A549 (cell line): ENCODE measurements at regions not wholly inside any gene's neighbourhood (a gene's known extent, or its start where the extent isn't known, plus 50 kb on each side); places are given as distances from the start of the nearest gene placed in this dataset.

Source experiments
- BCL3 ChIP-seq: fragments of >200 bp; sonication (Bioruptor Twin); formaldehyde crosslinking; IDR thresholded peaks from 3 replicates; pipeline ENCODE4 v1.6.1; 2016
- CBX2 ChIP-seq: fragments of 200-600 bp; sonication (generic); IDR thresholded peaks from 2 replicates; pipeline ENCODE4 v1.6.1; 2016; ENCODE audit warnings: low read depth, mild to moderate bottlenecking, borderline replicate concordance
- CHD2 ChIP-seq: fragments of 150-350 bp; IDR thresholded peaks from 2 replicates; pipeline ENCODE4 v1.6.1; 2014; ENCODE audit warnings: low read length; ENCODE audit not compliant: partially characterized antibody
- CTCF ChIP-seq: fragments of >200 bp; sonication (Bioruptor Twin); formaldehyde crosslinking; IDR thresholded peaks from 3 replicates; pipeline ENCODE4 v1.5.1; 2016
- EP300 ChIP-seq, 2 experiments: fragments of >200 bp; sonication (Bioruptor Twin); formaldehyde crosslinking; IDR thresholded peaks; 2 replicates in 1 of 2; 3 replicates in 1 of 2; pipeline ENCODE4 v1.6.1; 2016 to 2017
- HOXA7 ChIP-seq: fragments of 250-450 bp; sonication (Bioruptor Pico); IDR thresholded peaks from 2 replicates; pipeline ENCODE4 v1.5.0; 2020; ENCODE audit warnings: mild to moderate bottlenecking, moderate library complexity
- JUNB ChIP-seq: fragments of >200 bp; sonication (Bioruptor Twin); formaldehyde crosslinking; IDR thresholded peaks from 2 replicates; pipeline ENCODE4 v1.6.1; 2016
- MAX ChIP-seq: IDR thresholded peaks from 2 replicates; pipeline ENCODE4 v1.6.1; 2012
- MAZ ChIP-seq: fragments of 150-350 bp; IDR thresholded peaks from 2 replicates; pipeline ENCODE4 v1.6.1; 2014; ENCODE audit warnings: antibody characterized with exemption, low read depth, low read length, borderline replicate concordance
- POLR2A ChIP-seq: IDR thresholded peaks from 2 replicates; pipeline ENCODE4 v1.6.1; 2012; ENCODE audit warnings: mild to moderate bottlenecking, low read length
- POLR2AphosphoS2 ChIP-seq: conservative IDR thresholded peaks from 2 replicates; pipeline ENCODE4 v1.6.1; 2012; ENCODE audit warnings: low read length, improper control_type of control experiment, inconsistent platforms
- RCOR1 ChIP-seq: fragments of 150-350 bp; IDR thresholded peaks from 2 replicates; pipeline ENCODE4 v1.6.1; 2014; ENCODE audit warnings: antibody characterized with exemption, low read length, low read depth
- USF2 ChIP-seq: fragments of 450-650 bp; IDR thresholded peaks from 2 replicates; pipeline ENCODE4 v1.6.1; 2014; ENCODE audit warnings: antibody characterized with exemption

GRCh38 chr10:121134711-121135110, 283.5 kb downstream of the WDR11 start:
- TF ChIP-seq POLR2AphosphoS2 (no peak), MAX (no peak), CTCF (no peak), MAZ (no peak), EP300 (IDR thresholded peaks at IDR 0.05) (no peak), RCOR1 (no peak), POLR2A (no peak), USF2 (no peak), CHD2 (no peak), JUNB (no peak), CBX2 (no peak), BCL3 (no peak), HOXA7 (CRISPR knock-in tag) (no peak)
